ENCODE measurements at regions not wholly inside any gene's neighbourhood (a gene's known extent, or its start where the extent isn't known, plus 50 kb on each side); places are given as distances from the start of the nearest gene placed in this dataset.

DNA sequence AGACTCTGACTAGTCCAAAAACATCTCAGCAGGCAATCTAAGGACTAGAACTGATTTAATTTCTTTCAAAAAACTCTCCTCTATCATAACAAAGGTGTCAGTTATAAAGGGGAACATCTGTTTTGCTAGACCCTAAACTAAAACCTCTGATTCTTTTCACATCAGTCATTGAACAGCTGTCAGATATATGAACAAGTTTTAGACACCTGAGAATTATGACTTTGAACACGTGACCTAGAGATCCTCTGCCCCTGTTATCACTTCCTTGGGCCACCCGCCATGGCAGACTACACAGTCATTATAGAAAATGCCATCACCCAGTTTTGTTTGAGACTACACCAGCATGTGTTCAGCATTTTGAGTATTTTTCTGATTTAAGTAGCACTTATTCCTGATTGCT lies 282.3 kb upstream of the TBL1XR1 start:
- no peak for ATAC-seq
- POLR2A ChIA-PET, result no interaction called here
- H3K27ac Mint-ChIP-seq, result no peak overlapping the region

DNA sequence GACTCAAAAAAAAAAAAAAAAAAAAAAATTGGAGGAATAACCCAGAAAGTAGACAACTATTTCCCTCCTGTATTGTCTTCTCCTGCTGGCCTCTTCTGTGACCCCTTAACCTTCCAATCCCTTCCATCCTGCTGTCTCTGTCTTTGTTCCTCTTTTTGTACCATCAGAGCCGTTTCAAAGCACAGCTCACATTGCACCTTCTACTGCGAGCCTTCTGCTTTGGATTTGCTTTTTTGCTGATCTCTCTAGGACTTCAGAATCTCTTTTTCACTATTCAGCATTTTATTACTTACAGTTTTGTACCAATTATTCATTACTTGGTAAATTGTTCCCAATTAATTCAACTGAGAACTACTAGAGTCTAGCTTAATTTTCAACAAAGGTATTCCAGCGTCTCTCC lies 284.0 kb upstream of the TBL1XR1 start:
- Mint-ChIP-seq H3K4me1 (ENCODE audit: low read depth) (no peaks in the 10 kb centered on the region), H3K36me3 (ENCODE audit: low read depth) (no peaks in the 10 kb centered on the region), H3K27ac (no peak overlapping the region), H3K27me3 (ENCODE audit: low read depth) (no peaks in the 10 kb centered on the region), H3K9me3 (ENCODE audit: insufficient read depth) (no peaks in the 10 kb centered on the region), H3K4me3 (no peak overlapping the region)
- ChIA-PET POLR2A (no interaction called here), CTCF (interaction anchor here (1.3 kb wide), 1 partner anchor 33 kb away, joined by 3 read pairs; no protein-coding TSS in a partner anchor)
- no peak for ATAC-seq
- DNase-seq, result no peak

More for the DNA sequence above, 282.3 kb upstream of the TBL1XR1 start:
- no peak for DNase-seq
- Mint-ChIP-seq H3K4me1 (ENCODE audit: low read depth) (no peaks in the 10 kb centered on the region), H3K36me3 (ENCODE audit: low read depth) (no peaks in the 10 kb centered on the region), H3K4me3 (no peak overlapping the region), H3K9me3 (ENCODE audit: insufficient read depth) (no peaks in the 10 kb centered on the region), H3K27me3 (ENCODE audit: low read depth) (no peaks in the 10 kb centered on the region)
- CTCF ChIA-PET, result no interaction called here

GRCh38 chr3:177482048-177482691 lies 284.9 kb upstream of the TBL1XR1 start:
- ATAC-seq (no peak), DNase-seq (no peak)
- Mint-ChIP-seq H3K9me3 (ENCODE audit: insufficient read depth) (no peaks in the 10 kb centered on the region), H3K4me3 (no peak overlapping the region), H3K27me3 (ENCODE audit: low read depth) (no peaks in the 10 kb centered on the region), H3K27ac (no peak overlapping the region), H3K4me1 (ENCODE audit: low read depth) (no peaks in the 10 kb centered on the region), H3K36me3 (ENCODE audit: low read depth) (no peaks in the 10 kb centered on the region)
- ChIA-PET POLR2A (no interaction called here), CTCF (interaction anchor here (1.3 kb wide), 1 partner anchor 34 kb away, joined by 3 read pairs; no protein-coding TSS in a partner anchor)

GRCh38 chr3:177483182-177483967 lies 286.1 kb upstream of the TBL1XR1 start:
- no peak for ATAC-seq
- no peaks in the 10 kb centered on the region for H3K9me3 Mint-ChIP-seq (ENCODE audit: insufficient read depth)
- H3K27ac Mint-ChIP-seq, result no peak overlapping the region

GRCh38 chr3:177484206-177484605 lies 286.9 kb upstream of the TBL1XR1 start:
- H3K36me3 Mint-ChIP-seq (ENCODE audit: low read depth), result no peaks in the 10 kb centered on the region
- no peak overlapping the region for H3K4me3 Mint-ChIP-seq
- CTCF ChIA-PET, result no interaction called here
- no peak for ATAC-seq
- H3K27ac Mint-ChIP-seq, result no peak overlapping the region
- DNase-seq, result no peak
- POLR2A ChIA-PET, result no interaction called here
- peaks cover 6% of the 10 kb centered on the region for H3K4me1 Mint-ChIP-seq (ENCODE audit: low read depth)
- no peaks in the 10 kb centered on the region for H3K27me3 Mint-ChIP-seq (ENCODE audit: low read depth)
- H3K9me3 Mint-ChIP-seq (ENCODE audit: insufficient read depth), result no peaks in the 10 kb centered on the region

More at GRCh38 chr3:177483182-177483967, 286.1 kb upstream of the TBL1XR1 start:
- ChIA-PET CTCF (no interaction called here), POLR2A (no interaction called here)
- no peaks in the 10 kb centered on the region for H3K4me1 Mint-ChIP-seq (ENCODE audit: low read depth)
- no peaks in the 10 kb centered on the region for H3K36me3 Mint-ChIP-seq (ENCODE audit: low read depth)
- no peak for DNase-seq
- no peaks in the 10 kb centered on the region for H3K27me3 Mint-ChIP-seq (ENCODE audit: low read depth)
- H3K4me3 Mint-ChIP-seq, result no peak overlapping the region

DNA sequence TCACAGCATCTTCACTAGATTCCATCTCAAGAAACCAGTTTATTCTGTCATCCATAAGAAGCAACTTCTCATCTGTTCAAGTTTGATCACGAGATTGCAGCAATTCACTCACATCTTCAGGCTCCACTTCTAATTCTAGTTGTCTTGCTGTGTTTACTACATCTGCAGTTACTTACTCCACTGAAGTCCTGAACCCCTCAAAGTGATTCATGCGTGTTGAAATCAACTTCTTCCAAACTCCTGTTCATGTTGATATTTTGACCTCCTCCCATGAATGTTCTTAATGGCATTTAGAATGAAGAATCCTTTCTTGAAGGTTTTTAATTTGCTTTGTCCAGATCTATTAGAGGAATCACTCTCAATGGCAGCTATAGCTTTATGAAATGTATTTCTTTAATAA lies 287.6 kb upstream of the TBL1XR1 start:
- peaks cover 6% of the 10 kb centered on the region for H3K4me1 Mint-ChIP-seq (ENCODE audit: low read depth)
- CTCF ChIA-PET, result no interaction called here
- no peaks in the 10 kb centered on the region for H3K36me3 Mint-ChIP-seq (ENCODE audit: low read depth)
- POLR2A ChIA-PET, result interaction anchor here (0.6 kb wide), 1 partner anchor 669 kb away, joined by 3 read pairs; no protein-coding TSS in a partner anchor
- ATAC-seq, result no peak
- H3K27ac Mint-ChIP-seq, result no peak overlapping the region
- DNase-seq, result no peak
- no peaks in the 10 kb centered on the region for H3K9me3 Mint-ChIP-seq (ENCODE audit: insufficient read depth)
- no peak overlapping the region for H3K4me3 Mint-ChIP-seq
- H3K27me3 Mint-ChIP-seq (ENCODE audit: low read depth), result no peaks in the 10 kb centered on the region

DNA sequence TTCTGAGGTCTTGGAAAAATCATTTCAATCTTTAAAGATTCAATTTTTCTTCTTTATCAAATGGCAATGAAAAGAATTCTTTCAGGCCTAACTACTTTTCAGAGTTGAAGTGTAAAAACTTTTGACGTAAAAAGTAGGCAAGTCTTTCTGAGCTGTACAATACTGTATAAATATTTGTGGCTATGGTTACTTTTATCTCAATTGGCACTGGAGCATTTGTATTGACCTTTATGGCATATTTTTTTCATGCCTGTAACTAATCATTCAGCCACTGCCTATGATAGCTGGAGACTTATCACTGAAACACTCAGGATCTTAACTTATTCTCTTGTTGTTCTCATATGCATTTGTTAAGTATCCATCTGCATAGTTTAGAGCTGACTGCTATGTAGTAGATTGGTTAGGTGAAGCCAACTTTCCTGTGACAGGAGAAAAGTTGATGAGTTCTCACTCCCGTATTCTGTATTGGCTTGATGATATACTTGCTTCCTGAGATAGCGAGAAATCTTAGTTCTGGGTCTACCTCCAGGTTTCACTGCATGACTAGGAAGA lies 290.4 kb upstream of the TBL1XR1 start:
- no peak overlapping the region for H3K27ac Mint-ChIP-seq
- peaks cover 6% of the 10 kb centered on the region for H3K4me1 Mint-ChIP-seq (ENCODE audit: low read depth)
- no peaks in the 10 kb centered on the region for H3K9me3 Mint-ChIP-seq (ENCODE audit: insufficient read depth)
- H3K36me3 Mint-ChIP-seq (ENCODE audit: low read depth), result no peaks in the 10 kb centered on the region
- CTCF ChIA-PET, result interaction anchor here (1.5 kb wide), 1 partner anchor 21 kb away, joined by 3 read pairs; no protein-coding TSS in a partner anchor
- no peak overlapping the region for H3K4me3 Mint-ChIP-seq
- POLR2A ChIA-PET, result interaction anchor here (1.2 kb wide), 1 partner anchor 93 kb away, joined by 3 read pairs; no protein-coding TSS in a partner anchor
- DNase-seq (no peak), ATAC-seq (no peak)
- no peaks in the 10 kb centered on the region for H3K27me3 Mint-ChIP-seq (ENCODE audit: low read depth)

GRCh38 chr3:177488740-177489139 lies 291.5 kb upstream of the TBL1XR1 start:
- ATAC-seq (no peak), DNase-seq (no peak)
- POLR2A ChIA-PET, result no interaction called here
- Mint-ChIP-seq H3K4me3 (no peak overlapping the region), H3K27ac (no peak overlapping the region), H3K27me3 (ENCODE audit: low read depth) (no peaks in the 10 kb centered on the region), H3K36me3 (ENCODE audit: low read depth) (no peaks in the 10 kb centered on the region), H3K4me1 (ENCODE audit: low read depth) (peaks cover 6% of the 10 kb centered on the region), H3K9me3 (ENCODE audit: insufficient read depth) (no peaks in the 10 kb centered on the region)
- CTCF ChIA-PET, result interaction anchor here (1.3 to 1.5 kb wide), 2 partner anchors 20 to 69 kb away, joined by 3 read pairs; no protein-coding TSS in a partner anchor

DNA sequence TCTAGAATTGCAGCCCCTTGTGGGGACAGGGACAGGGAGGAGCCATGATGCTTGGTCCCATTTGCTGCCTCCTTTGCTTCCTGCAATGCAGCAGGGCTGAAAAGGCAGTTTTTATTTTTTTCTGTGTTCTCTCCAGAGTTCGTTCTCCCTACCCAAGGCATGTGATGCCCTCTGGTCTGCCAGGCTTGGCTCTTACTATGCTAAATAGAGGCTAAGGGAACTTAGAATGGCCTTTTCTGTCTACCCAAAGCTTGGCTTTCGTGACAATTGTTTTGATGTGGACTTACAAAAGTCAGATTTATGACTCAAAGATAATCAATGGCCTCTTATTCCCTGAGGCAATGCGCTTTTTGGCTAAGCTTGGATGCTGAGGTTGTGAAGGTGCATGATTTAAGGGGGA lies 293.3 kb upstream of the TBL1XR1 start:
- no peaks in the 10 kb centered on the region for H3K27me3 Mint-ChIP-seq (ENCODE audit: low read depth)
- DNase-seq, result no peak
- ChIA-PET CTCF (interaction anchor here (1.6 kb wide), 1 partner anchor 63 kb away, joined by 4 read pairs; no protein-coding TSS in a partner anchor), POLR2A (no interaction called here)
- H3K4me1 Mint-ChIP-seq (ENCODE audit: low read depth), result peaks cover 6% of the 10 kb centered on the region
- no peaks in the 10 kb centered on the region for H3K9me3 Mint-ChIP-seq (ENCODE audit: insufficient read depth)
- no peak overlapping the region for H3K27ac Mint-ChIP-seq
- H3K4me3 Mint-ChIP-seq, result no peak overlapping the region
- ATAC-seq, result no peak
- no peaks in the 10 kb centered on the region for H3K36me3 Mint-ChIP-seq (ENCODE audit: low read depth)

DNA sequence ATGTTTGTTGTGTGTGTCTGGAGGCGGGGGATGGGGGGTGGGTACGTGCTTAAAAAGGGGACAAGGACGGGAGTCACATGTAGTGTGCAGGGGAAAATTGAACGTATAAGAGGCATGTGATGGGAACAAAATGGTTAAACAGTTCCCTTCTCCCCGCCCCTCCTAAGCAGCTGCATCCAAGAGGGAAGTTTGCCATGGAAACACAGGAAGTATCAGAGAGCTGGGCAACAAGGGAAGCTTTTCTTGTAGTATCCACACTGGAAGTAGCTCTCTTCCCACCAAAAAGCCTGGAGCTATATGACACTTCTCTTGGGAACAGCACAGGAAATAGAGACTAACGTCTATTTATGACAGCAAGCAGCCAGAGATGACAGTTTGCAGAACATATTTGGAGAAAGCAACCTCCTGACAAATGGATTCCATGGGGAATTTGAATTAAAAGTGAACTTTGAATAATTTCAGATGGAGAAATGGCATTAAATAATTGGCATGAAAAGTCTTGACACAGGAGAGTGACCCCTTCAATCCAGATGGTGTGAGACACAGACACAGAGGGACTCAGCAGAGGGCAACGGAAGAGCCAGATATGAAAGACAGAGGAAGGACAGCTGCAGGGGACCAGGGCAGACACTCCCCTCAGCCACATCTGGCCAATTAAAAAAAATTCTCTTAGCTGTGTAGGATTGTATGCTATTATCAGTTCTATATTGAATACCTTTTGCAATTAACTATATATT lies 294.2 kb upstream of the TBL1XR1 start:
- no peaks in the 10 kb centered on the region for H3K27me3 Mint-ChIP-seq (ENCODE audit: low read depth)
- H3K9me3 Mint-ChIP-seq (ENCODE audit: insufficient read depth), result no peaks in the 10 kb centered on the region
- H3K4me1 Mint-ChIP-seq (ENCODE audit: low read depth), result peaks cover 6% of the 10 kb centered on the region
- no peak for ATAC-seq
- ChIA-PET POLR2A (no interaction called here), CTCF (interaction anchor here (1.6 kb wide), 1 partner anchor 62 kb away, joined by 4 read pairs; no protein-coding TSS in a partner anchor)
- no peak overlapping the region for H3K4me3 Mint-ChIP-seq
- no peak overlapping the region for H3K27ac Mint-ChIP-seq
- DNase-seq, result no peak
- H3K36me3 Mint-ChIP-seq (ENCODE audit: low read depth), result no peaks in the 10 kb centered on the region

DNA sequence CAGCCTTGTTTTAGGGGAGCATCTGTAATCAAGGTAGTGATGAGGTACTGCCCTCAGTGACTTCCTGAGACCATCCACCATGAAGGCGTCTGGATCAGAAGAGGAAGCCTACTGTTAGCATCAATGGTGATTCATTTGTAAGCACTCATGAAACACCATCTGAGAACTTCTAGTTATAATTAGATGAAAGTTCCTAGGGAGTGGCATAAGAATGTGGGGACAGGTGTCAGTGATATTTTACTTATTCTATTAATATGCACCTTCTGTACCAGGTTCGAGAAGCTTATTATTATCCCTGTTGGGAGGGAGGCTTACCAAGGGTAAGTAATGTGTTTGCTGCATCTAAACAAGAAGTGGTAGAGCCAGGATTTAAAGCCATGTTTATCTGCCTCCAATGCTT lies 295.8 kb upstream of the TBL1XR1 start:
- Mint-ChIP-seq H3K9me3 (ENCODE audit: insufficient read depth) (no peaks in the 10 kb centered on the region), H3K4me1 (ENCODE audit: low read depth) (peaks cover 6% of the 10 kb centered on the region), H3K27ac (no peak overlapping the region), H3K36me3 (ENCODE audit: low read depth) (no peaks in the 10 kb centered on the region), H3K27me3 (ENCODE audit: low read depth) (no peaks in the 10 kb centered on the region), H3K4me3 (no peak overlapping the region)
- ChIA-PET POLR2A (interaction anchor here (0.6 kb wide), 1 partner anchor 234 kb away, joined by 5 read pairs; no protein-coding TSS in a partner anchor), CTCF (no interaction called here)
- no peak for DNase-seq
- no peak for ATAC-seq
